Right ventricle myocardium superior (tissue), 1 donor: ENCODE measurements at regions not wholly inside any gene's neighbourhood (a gene's known extent, or its start where the extent isn't known, plus 50 kb on each side); places are given as distances from the start of the nearest gene placed in this dataset.
"Not testable (repeated sequence)": the region's sequence is repeated elsewhere in the genome, so short reads cannot be mapped to it uniquely, and the experiment has no call there.

Source experiments
- ATAC-seq: fragments of 200-7000 bp; cut with Tn5 transposase; one replicate; pipeline ENCODE4 v1.9.1; 2020; ENCODE audit warnings: mild to moderate bottlenecking; ENCODE audit not compliant: poor library complexity
- DNase-seq: peaks from one replicate; pipeline ENCODE4 v3.0.0-alpha.2; 2020
- intact Hi-C: fragments of 100-400 bp; cut with DNase I; formaldehyde crosslinking; loops from one replicate; pipeline ENCODE4 v1.11.2; 2022
- donor health status: DM: no; HTN: yes; CAD: no; lungs with severe emphysema.

DNA sequence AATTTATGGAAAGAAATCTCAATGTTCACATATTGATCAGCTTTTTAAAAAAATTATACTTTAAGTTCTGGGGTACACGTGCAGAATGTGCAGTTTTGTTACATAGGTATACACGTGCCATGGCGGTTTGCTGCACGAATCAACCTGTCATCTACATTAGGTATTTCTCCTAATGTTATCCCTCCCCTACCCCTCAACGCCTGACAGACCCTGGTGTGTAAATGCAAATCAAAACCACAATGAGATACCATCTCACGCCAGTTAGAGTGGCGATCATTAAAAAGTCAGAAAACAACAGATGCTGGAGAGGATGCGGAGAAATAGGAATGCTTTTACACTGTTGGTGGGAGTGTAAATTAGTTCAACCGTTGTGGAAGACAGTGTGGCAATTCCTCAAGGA lies 219.4 kb downstream of the SATB1 start:
- ATAC-seq, intact Hi-C loops, DNase-seq: not testable (repeated sequence)

DNA sequence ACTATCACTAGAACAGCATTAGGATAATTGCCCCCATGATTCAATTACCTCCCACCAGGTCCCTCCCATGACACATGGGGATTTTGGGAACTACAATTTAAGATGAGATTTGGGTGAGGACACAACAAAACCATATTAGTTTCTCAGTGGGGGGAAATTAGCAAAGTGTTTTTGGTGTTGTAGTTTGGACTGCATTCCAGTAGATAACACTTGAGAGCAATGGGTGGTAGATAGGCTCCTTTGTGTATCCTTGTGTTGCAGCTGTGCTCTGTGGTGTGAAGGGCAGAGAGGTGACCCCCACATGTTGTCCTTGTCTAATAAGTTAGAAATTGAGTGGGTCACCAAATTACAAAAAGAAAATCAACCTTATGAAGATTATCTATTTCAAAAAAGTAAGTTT lies 223.8 kb downstream of the SATB1 start:
- no peak for DNase-seq
- no peak for ATAC-seq
- intact Hi-C loops = no loop called here

DNA sequence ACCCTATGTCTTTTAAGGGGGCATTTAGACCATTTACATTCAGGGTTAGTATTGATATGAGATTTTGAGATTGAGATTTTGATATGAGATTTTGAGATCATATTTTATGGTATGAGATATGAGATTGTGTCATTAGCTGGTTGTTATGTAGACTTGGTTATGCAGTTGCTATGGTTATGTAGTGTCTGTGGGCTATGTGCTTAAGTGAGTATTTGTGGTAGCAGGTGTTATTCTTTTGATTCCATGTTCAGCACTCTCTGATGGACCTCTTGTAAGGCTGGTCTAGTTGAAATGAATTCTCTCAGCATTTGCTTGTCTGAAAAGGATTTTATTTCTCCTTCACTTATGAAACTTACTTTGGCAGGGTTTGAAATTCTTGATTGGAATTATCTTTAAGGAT lies 225.4 kb downstream of the SATB1 start:
- DNase-seq (no peak), ATAC-seq (no peak)
- intact Hi-C loops = no loop called here

DNA sequence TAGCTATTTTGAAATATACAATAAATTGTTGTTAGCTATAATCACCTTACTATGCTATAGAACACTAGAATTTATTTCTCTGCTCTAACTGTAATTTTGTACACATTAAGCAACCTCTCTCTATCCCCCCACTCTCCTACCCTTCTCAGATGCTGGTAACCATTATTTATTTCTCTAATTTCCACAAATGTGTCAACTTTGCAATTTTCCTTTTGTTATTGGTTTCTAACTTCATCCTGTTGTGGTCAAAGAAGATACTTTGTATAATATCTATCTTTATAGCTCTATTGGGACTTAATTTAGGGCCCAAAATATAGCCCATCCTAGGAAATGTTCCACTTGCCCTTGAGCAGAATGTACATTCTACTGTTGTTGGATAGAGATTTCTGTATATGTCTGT lies 229.3 kb downstream of the SATB1 start:
- ATAC-seq (no peak), DNase-seq (no peak)
- intact Hi-C loops = no loop called here

DNA sequence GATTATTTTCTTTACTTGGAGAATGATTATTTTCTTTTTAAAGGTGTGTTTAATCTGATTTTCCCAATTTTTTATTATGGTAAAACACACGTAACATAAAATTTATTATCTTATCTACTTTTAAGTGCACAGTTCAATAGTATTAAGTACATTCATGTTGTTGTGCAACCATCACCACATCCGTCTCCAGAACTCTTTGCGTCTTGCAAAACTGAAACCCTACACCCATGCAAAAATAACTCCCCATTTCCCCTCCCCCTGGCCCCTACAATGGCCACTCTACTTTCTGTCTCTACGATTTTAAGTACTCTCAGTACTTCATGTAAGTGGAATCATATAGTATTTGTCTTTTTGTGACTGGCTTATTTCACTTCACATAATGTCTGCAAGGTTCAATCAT lies 230.7 kb downstream of the SATB1 start:
- DNase-seq = no peak
- intact Hi-C loops = no loop called here
- ATAC-seq = no peak

DNA sequence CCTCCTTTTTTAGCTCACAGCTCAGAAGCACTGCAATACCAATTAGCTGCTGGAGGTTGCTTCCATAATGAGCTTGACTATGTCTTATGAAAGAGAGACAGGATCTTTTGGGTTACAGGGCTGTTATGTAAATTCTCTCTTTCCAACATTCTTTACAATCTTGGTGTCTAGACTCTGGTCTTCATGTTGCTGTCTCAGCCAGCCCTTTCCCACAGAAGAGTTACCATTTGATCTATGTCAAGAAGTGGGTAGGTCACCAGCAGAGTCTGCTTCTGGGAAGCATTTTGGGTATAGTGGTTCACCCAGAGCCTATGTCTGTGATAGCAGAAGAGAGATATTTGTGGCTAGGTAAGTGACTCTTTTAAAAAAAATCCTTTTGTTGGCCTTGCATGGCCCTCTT lies 234.5 kb downstream of the SATB1 start:
- no peak for DNase-seq
- intact Hi-C loops = no loop called here
- no peak for ATAC-seq

DNA sequence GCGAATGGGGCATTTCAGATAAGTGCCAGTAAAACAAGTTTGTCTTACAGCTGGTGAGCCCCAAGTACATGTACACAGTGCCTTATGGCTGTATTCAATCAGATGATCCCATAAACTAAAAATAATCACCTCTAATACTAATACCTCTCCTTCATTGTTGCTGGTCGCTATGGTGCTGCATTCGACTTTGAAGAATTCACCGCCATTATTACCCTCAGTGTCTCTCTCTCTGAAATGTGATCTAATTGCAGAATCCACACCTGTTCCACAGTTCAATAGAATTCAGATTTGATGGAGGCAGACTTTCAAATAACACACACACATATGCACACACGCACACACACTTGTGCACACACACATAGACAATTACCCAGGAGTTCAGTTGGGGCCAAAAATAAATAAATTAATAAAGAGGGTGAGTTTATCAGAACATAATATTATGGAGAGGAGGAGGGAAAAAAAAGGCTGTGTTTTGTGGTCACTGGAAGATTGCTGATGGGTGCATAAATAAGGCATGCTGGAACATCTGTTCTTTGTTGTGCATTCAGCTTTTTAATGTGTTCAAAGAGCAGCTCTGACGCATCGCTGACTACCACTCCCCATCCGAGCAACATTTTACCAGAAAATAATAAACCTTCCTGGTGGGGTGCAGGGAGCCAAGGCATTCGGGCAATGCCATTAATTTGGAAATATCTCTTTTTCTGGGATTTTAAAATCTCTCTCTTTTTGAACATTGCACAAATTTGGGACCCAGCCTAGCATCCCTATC lies 235.7 kb downstream of the SATB1 start:
- intact Hi-C loops = no loop called here
- no peak for DNase-seq
- ATAC-seq = no peak

DNA sequence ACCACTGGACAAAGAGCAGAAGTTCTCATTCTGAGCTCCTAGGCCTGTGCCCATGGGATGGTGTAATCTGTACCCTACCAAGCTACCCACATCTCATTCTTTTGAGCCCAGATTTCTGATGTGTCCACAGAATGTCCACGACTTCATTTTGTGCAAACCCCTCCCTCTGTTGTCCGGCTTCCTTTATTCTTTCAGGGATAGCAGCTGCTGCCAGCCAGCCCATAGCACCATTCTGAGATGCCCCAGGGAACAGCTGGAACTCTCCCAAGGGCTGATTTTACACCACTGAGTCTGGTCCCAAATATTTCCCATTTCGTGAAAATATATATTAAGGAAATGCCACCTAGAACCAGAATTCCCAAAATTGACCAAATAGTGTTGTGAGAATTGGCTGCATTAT lies 236.6 kb downstream of the SATB1 start:
- no peak for DNase-seq
- no peak for ATAC-seq
- intact Hi-C loops = no loop called here

DNA sequence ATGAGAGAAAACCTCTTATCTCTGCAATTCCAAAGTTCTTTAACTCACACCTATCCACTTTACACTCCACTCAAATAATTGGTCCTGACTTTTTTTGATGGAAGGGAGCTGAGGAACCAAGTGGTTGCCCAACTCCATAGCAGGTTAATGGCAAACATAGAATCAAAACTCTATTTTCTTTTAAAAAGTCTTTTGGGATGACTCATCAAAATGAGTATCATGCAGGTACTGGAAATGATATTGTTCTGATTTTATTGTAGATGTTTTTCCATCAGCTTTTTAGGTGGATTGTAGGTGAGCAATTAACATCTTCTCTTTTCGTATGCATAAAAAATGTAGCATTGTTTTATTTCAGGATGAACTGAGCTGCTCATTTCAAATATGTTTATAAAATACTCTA lies 239.5 kb downstream of the SATB1 start:
- intact Hi-C loops = no loop called here
- ATAC-seq (no peak), DNase-seq (no peak)

DNA sequence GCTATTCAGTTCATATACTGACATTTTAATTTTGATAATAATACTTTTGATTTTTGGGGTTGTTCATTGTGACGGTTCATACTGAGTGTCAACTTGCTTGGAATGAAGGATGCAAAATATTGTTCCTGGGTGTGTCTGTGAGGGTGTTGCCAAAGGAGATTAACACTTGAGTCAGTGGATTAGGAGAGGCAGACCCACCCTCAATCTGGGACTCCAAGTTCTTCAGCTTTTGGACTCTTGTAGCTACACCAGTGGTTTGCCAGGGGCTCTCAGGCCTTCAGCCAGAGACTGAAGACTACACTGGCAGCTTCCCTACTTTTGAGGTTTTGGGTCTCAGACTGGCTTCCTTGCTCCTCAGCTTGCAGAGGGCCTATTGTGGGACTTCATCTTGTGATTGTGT lies 242.2 kb downstream of the SATB1 start:
- intact Hi-C loops, ATAC-seq, DNase-seq: not testable (repeated sequence)

DNA sequence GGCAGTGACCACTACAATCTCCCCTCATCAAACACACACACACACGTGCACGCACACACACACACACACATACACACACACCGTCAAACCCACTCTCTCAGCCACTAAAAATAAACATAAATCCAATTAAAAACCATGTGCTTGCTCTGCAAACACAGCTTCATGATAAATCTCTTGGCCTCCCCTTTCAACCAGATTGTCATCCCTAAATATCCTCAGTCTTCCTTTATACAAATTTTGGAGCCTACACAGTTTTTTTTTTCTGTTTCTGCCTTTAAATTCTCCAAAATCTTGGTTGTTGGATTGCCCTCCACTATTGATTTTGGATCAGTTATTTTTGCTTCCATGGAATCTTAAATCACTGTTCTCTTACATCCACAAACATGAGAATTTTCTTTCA lies 245.6 kb downstream of the SATB1 start:
- DNase-seq = no peak
- no peak for ATAC-seq
- intact Hi-C loops = no loop called here

DNA sequence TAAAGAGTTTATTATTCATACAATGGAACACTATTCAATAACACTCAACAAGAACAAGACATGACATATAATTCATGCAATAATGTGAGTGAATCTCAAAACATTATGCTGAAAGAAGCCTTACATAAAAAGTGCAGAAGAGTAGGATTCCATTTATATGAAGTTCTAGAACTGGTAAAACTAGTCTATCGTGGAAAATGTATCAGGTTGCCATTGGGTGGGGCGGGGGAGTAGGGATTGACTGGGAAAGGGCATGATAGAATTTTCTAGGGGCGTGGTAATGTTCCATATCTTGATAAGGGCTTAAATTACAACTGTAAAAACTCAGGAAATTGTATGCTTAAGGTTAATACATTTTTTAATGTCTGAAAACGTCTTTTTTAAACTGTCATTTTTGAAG lies 247.9 kb downstream of the SATB1 start:
- DNase-seq (no peak), ATAC-seq (no peak)
- intact Hi-C loops = no loop called here

DNA sequence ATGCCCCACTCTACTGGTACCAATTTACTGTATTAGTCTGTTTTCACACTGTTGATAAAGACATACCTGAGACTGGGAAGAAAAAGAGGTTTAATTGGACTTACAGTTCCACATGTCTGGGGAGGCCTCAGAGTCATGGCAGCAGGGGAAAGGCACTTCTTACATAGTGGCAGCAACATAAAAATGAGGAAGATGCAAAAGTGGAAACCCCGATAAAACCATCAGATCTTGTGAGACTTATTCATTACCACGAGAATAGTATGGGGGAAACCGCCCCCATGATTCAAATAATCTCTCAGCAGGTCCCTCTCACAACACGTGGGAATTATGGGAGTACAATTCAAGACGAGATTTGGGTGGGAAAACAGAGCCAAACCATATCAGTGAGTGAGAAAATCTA lies 251.2 kb downstream of the SATB1 start:
- intact Hi-C loops, ATAC-seq, DNase-seq: not testable (repeated sequence)

DNA sequence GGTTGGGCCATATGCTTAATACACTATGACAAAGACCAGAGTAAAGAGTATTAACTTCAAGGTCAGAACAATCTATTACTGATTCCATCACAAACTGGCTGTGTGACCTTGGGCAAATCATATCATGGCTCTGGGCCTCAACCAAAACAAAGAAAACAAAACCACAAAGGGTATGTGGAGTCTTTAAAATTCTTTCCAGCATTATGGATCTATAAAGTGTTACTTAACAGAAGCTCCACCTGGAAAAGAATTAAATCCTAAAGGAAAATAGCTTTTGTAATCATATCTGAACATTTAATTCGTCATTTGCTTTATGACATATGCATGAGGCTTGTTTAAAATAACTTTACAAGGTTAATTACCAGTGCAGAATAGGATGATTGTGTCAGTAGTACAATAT lies 265.5 kb downstream of the SATB1 start:
- no peak for DNase-seq

DNA sequence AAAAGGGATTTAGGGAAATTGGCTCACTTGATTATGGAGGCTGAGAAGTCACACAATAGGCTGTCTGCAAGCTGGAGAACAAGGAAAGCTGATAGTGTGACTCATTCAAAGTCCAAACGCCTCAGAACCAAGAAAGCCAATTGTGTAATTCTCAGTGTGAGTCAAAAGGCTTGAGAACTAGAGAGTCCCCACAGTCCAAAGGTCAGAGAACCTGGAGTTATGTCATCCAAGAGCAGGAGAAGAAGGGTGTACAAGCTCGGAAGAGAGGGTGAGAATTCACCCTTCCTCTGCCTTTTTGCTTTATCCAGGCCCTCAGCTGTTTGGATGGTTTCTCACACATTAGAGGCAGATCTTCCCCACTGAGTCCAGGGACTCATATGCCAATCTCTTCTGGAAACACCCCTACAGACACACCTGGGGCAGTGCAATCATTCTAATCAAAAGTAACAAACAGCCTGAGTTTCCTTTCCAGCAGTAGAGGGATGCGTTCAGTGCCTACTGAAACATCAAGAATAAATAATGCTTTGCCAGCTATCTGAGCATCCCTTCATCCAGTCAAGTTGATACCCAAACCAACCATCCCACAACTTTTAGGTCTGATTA lies 271.5 kb downstream of the SATB1 start:
- ATAC-seq = no peak
- intact Hi-C loops = no loop called here
- DNase-seq = no peak

More for the DNA sequence above, 265.5 kb downstream of the SATB1 start:
- no peak for ATAC-seq
- intact Hi-C loops = no loop called here

DNA sequence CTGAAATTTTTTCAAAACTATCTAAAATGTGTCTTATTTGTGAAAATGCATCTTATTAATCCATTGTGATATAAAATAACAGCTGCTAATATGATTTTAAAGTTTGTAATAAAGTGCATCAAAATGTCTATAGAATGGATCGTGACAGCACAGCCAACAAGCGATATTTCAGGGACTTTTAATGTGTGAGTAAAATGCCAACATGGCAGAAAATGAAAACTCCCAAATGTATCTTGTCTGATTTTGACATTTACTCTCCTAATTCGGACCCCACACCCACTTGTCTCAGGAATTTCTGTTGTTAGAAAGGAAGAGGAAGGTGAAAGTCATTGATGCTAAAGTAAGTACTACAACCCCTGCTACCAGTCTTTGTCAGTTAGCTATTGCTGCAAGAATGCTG lies 273.9 kb downstream of the SATB1 start:
- ATAC-seq = no peak
- intact Hi-C loops = no loop called here
- DNase-seq = no peak

DNA sequence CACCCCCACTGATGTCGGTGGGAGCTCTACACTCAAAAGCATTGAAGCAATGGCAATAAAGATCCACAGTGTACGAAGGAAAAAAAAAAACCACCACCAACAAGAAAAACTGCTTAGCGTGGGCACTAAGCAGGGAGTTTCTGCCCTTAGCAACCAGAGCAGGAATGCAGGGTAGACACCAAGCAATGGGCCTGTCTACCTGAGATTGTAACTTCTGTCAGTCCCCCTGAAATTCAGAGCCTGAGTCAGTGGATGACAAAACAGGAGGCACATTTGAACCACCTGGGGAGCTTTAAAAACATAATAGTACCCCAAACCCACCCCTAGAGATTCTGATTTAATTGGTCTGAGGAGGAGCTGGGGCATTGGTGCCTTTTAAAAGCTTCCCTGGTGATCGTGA lies 275.2 kb downstream of the SATB1 start:
- ATAC-seq (no peak), DNase-seq (no peak)
- intact Hi-C loops = no loop called here

DNA sequence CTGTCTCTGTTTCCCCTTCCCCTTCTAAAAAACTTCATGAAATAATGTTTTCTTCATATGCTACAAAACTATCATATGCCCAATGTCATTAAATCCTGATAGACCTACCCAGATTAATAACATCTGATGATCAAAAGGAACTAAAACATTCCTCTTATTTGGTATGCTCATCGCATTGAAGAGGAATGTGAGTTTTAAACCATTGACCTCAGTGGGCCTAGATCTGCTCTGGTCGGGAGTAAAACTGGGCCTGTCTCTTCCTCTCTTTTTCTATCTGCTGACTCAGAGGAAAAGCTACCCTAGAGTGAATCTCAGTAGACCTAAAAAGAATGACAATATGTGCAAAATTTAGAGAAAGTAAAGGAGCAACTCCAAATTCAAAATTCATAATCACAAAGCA lies 275.8 kb downstream of the SATB1 start:
- ATAC-seq (no peak), DNase-seq (no peak)
- intact Hi-C loops = no loop called here

DNA sequence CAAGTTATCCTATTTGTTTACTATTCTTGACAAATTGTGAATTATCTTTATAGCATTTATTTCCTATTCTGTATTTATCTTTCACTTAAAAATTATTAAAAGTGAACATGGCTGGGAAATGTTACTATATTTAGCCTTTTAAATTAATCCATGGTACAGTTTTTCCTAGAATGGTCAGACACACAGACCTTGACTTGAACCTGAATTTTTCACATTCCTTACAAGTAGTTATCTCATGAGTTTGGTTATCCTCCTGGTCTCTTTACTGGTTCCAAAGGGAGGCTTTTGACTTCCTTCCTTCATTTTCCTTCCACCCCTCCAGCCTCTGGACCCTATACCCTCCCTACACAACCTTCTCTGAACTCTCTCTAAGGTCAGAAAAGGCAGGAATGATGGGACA lies 280.6 kb downstream of the SATB1 start:
- ATAC-seq = no peak
- no peak for DNase-seq
- intact Hi-C loops = no loop called here

DNA sequence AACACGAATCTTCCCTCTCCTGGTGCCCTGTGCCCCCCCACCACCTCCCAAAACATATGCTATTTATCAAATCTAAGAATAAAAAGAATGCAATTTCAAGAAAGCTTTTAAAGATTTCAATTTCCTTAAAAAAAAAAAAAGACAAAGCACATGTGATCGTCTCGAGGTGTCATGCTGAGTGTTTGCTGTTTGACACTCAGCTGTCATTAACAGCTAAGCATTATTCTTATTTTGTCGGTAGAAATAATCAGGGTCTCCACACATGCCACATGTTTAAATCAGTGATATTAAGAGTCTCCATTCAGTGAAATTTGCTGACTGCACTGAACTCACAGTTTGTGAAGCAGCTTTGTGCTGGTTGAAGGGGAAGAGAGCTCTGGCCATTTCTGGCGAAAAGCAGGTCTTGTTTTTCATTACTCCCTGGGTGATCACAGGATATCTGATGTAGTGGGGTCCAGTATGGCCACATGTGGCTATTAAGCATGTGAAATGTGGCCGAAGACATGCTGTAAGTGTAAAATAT lies 281.8 kb downstream of the SATB1 start:
- intact Hi-C loops = no loop called here
- no peak for ATAC-seq

DNA sequence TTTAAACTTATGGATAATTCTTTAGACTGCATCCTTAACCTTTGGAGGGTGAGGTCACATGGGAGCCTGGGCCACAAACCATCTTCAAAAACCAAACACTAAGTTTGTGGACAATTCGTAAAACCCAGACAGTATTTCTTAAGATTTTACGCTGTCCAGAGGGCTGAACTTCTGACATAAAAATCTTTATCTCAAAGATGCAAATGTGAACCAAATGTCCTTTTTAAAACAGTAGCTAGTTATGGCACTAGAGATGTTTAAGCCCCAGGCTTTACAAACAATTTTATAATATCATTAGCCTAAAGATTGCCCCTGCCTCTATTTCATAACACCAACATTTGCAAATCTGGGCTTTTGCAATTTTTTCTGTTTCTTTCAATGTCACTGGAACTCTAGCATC lies 287.2 kb downstream of the SATB1 start:
- ATAC-seq = no peak

More for the DNA sequence above, 281.8 kb downstream of the SATB1 start:
- no peak for DNase-seq

More for the DNA sequence above, 287.2 kb downstream of the SATB1 start:
- intact Hi-C loops = no loop called here
- no peak for DNase-seq
